Ectodermal cell (in vitro differentiated cells): ENCODE measurements at regions not wholly inside any gene's neighbourhood (a gene's known extent, or its start where the extent isn't known, plus 50 kb on each side); places are given as distances from the start of the nearest gene placed in this dataset.
A peak's percentile ranks its signal among the peaks of the same experiment; 100 is the strongest.
"Not testable (repeated sequence)": the region's sequence is repeated elsewhere in the genome, so short reads cannot be mapped to it uniquely, and the experiment has no call there.

Experiments
- H3K27ac ChIP-seq: 2 replicates; pipeline ENCODE4 v1.7.0; 2013; ENCODE audit warnings: mild to moderate bottlenecking, low read depth, low read length; ENCODE audit not compliant: insufficient read depth, poor library complexity, severe bottlenecking
- H3K27me3 ChIP-seq: 2 replicates; pipeline ENCODE4 v1.7.0; 2013; ENCODE audit warnings: mild to moderate bottlenecking, low read length; ENCODE audit not compliant: insufficient read depth, control insufficient read depth, poor library complexity, severe bottlenecking
- H3K36me3 ChIP-seq: one replicate; pipeline ENCODE4 v1.7.0; 2013; ENCODE audit warnings: low read length; ENCODE audit not compliant: control insufficient read depth, insufficient read depth
- H3K4me1 ChIP-seq: one replicate; pipeline ENCODE4 v1.7.0; 2013; ENCODE audit warnings: low read length; ENCODE audit not compliant: control insufficient read depth, insufficient read depth
- H3K4me3 ChIP-seq: 2 replicates; pipeline ENCODE4 v1.7.0; 2013; ENCODE audit warnings: low read depth, low read length, control low read depth; ENCODE audit not compliant: insufficient read depth
- H3K9me3 ChIP-seq: 2 replicates; pipeline ENCODE4 v1.7.0; 2013; ENCODE audit warnings: mild to moderate bottlenecking, low read length, moderate library complexity; ENCODE audit not compliant: control insufficient read depth
- WGBS, 2 experiments: methylation state at CpG; one replicate each; pipeline ENCODE4 v1.1.7; 2013; ENCODE audit warnings: missing lambda C conversion rate in 2 of 2; 5-methylcytosine and 5-hydroxymethylcytosine counted together

- Histone ChIP-seq H3K36me3 (no peaks in the 10 kb centered on the region), H3K4me1 (peaks cover 12% of the 10 kb centered on the region), H3K4me3 (no peak overlapping the region), H3K27ac (no peak overlapping the region), H3K27me3 (no peaks in the 10 kb centered on the region), H3K9me3 (no peaks in the 10 kb centered on the region)
- 75% methylated on average over 1 of the region's 1 CpG; no CpG with 5 or more reads in 1 of the 2 experiments for whole genome bisulfite sequencing, 2 experiments
Observed at GRCh38 chr3:81838457-81838856, 77.0 kb upstream of the GBE1 start.

- H3K4me3 ChIP-seq: no peak overlapping the region
- no peak overlapping the region for H3K27ac ChIP-seq
- no peaks in the 10 kb centered on the region for H3K9me3 ChIP-seq
- H3K27me3 ChIP-seq: no peaks in the 10 kb centered on the region
- H3K4me1 ChIP-seq: peaks cover 12% of the 10 kb centered on the region
- no peaks in the 10 kb centered on the region for H3K36me3 ChIP-seq
- 95 to 98% methylated on average over 5 to 6 of the region's 6 CpGs for WGBS, 2 experiments
Observed at GRCh38 chr3:81837071-81837593, 75.7 kb upstream of the GBE1 start.

- H3K27ac ChIP-seq: no peak overlapping the region
- H3K36me3 ChIP-seq: no peaks in the 10 kb centered on the region
- no peaks in the 10 kb centered on the region for H3K27me3 ChIP-seq
- H3K4me3 ChIP-seq: no peak overlapping the region
- H3K4me1 ChIP-seq: no peaks in the 10 kb centered on the region
- no peaks in the 10 kb centered on the region for H3K9me3 ChIP-seq
Observed at GRCh38 chr3:81829937-81830336, 68.5 kb upstream of the GBE1 start.

- H3K9me3 ChIP-seq, H3K4me3 ChIP-seq, H3K27me3 ChIP-seq, H3K36me3 ChIP-seq, H3K4me1 ChIP-seq, H3K27ac ChIP-seq: not testable (repeated sequence)
- 94 to 96% methylated on average over 5 of the region's 5 CpGs for WGBS, 2 experiments
Observed at GRCh38 chr3:81829272-81829671, 67.8 kb upstream of the GBE1 start.

- no peak overlapping the region for H3K4me3 ChIP-seq
- WGBS, 2 experiments: 41 to 67% methylated on average over 2 of the region's 2 CpGs
- no peaks in the 10 kb centered on the region for H3K27me3 ChIP-seq
- H3K9me3 ChIP-seq: no peaks in the 10 kb centered on the region
- H3K27ac ChIP-seq: no peak overlapping the region
- peaks cover 6% of the 10 kb centered on the region for H3K4me1 ChIP-seq
- no peaks in the 10 kb centered on the region for H3K36me3 ChIP-seq
Observed at GRCh38 chr3:81823882-81824395, 62.5 kb upstream of the GBE1 start.

- no peaks in the 10 kb centered on the region for H3K9me3 ChIP-seq
- H3K36me3 ChIP-seq: no peaks in the 10 kb centered on the region
- no peaks in the 10 kb centered on the region for H3K27me3 ChIP-seq
- no peak overlapping the region for H3K4me3 ChIP-seq
- H3K4me1 ChIP-seq: peaks cover 6% of the 10 kb centered on the region
- 90 to 98% methylated on average over 2 to 3 of the region's 3 CpGs for WGBS, 2 experiments
- no peak overlapping the region for H3K27ac ChIP-seq
Observed at GRCh38 chr3:81823086-81823485, 61.6 kb upstream of the GBE1 start.

GRCh38 chr3:81816473-81817250, 55.2 kb upstream of the GBE1 start:
- Histone ChIP-seq H3K27ac (peak overlapping the region; percentile 84), H3K4me1 (peaks cover 21% of the 10 kb centered on the region), H3K27me3 (no peaks in the 10 kb centered on the region), H3K36me3 (no peaks in the 10 kb centered on the region), H3K4me3 (no peak overlapping the region), H3K9me3 (no peaks in the 10 kb centered on the region)
- WGBS, 2 experiments: 26 to 36% methylated on average over 7 to 8 of the region's 8 CpGs

- not testable (repeated sequence) for H3K27me3 ChIP-seq, H3K27ac ChIP-seq, H3K4me3 ChIP-seq, H3K36me3 ChIP-seq, H3K9me3 ChIP-seq
- peaks cover 25% of the 10 kb centered on the region for H3K4me1 ChIP-seq
- WGBS, 2 experiments: 97 to 98% methylated on average over 25 of the region's 25 CpGs
Observed at GRCh38 chr3:81812098-81812497, 50.7 kb upstream of the GBE1 start.
